ENCODE measurements at regions not wholly inside any gene's neighbourhood (a gene's known extent, or its start where the extent isn't known, plus 50 kb on each side); places are given as distances from the start of the nearest gene placed in this dataset.
A peak's percentile ranks its signal among the peaks of the same experiment; 100 is the strongest.

GRCh38 chr12:107330831-107331431 is 237.6 kb upstream of the CRY1 start:
- H3K9me3 ChIP-seq (ENCODE audit: insufficient read depth in 2 of 2, low read depth in 1 of 2, low read length in 1 of 2): no peaks in the 10 kb centered on the region
- peak; percentile 24 for FAIRE-seq

More at GRCh38 chr12:107330831-107331431, 237.6 kb upstream of the CRY1 start:
- H4K20me1 ChIP-seq (replicated peaks in 1 of 2; ENCODE audit: control insufficient read depth in 1 of 2, insufficient read depth in 2 of 2, low read length in 2 of 2): peaks cover 0 to 1% of the 10 kb centered on the region in 2 experiments
- no peak overlapping the region for H4K91ac ChIP-seq (replicated peaks; ENCODE audit: insufficient read length, low read length)
- H3K4me1 ChIP-seq (replicated peaks in 1 of 4; ENCODE audit: control insufficient read depth in 3 of 4, insufficient read depth in 4 of 4, low read length in 3 of 4): peaks cover 0 to 8% (median 5%) of the 10 kb centered on the region in 4 experiments; a peak in 6 of 7 replicates
- TF ChIP-seq NRF1 (IDR thresholded peaks at IDR 0.05; ENCODE audit: low read depth, low read length): no peak
- no peak for TF ChIP-seq RAD21 (IDR thresholded peaks at IDR 0.05 in 1 of 2, conservative IDR thresholded peaks at IDR 0.05 in 1 of 2; ENCODE audit: low read depth in 2 of 2, low read length in 2 of 2)
- TF ChIP-seq, protein P1, sequence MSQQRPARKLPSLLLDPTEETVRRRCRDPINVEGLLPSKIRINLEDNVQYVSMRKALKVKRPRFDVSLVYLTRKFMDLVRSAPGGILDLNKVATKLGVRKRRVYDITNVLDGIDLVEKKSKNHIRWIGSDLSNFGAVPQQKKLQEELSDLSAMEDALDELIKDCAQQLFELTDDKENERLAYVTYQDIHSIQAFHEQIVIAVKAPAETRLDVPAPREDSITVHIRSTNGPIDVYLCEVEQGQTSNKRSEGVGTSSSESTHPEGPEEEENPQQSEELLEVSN (IDR thresholded peaks at IDR 0.05): peak; percentile 85
- no peak for TF ChIP-seq TAF7 (optimal IDR thresholded peaks at IDR 0.05; ENCODE audit: borderline replicate concordance, low read depth, low read length)
- no peak for TF ChIP-seq TBP (IDR thresholded peaks at IDR 0.05; ENCODE audit: low read depth, low read length)
- TF ChIP-seq, protein P2, sequence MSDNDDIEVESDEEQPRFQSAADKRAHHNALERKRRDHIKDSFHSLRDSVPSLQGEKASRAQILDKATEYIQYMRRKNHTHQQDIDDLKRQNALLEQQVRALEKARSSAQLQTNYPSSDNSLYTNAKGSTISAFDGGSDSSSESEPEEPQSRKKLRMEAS (IDR thresholded peaks at IDR 0.05): peak; percentile 42; the same call in 1 of the 2 replicates
- TF ChIP-seq CEBPB (IDR thresholded peaks at IDR 0.05; ENCODE audit: low read depth, low read length): no peak
- CTCF ChIA-PET (ENCODE audit: partially characterized antibody): interaction anchor here (0.9 to 1.4 kb wide), 6 partner anchors 12 to 75 kb away, joined by 3 to 4 read pairs (median 3); no protein-coding TSS in a partner anchor
- no peaks in the 10 kb centered on the region for H3K36me3 ChIP-seq (ENCODE audit: control insufficient read depth in 2 of 4, insufficient read depth in 4 of 4, low read length in 3 of 4)
- no peak overlapping the region for H3K56ac ChIP-seq (replicated peaks; ENCODE audit: insufficient read length, low read depth, low read length)
- no peak for DNase-seq (ENCODE audit: low read depth in 1 of 2, low spot score in 2 of 2)
- 79% methylated on average over 8 of the region's 8 CpGs; no CpG with 5 or more reads in 1 of the 2 experiments for WGBS, 2 experiments (ENCODE audit: extremely low coverage in 1 of 2, insufficient coverage in 1 of 2, insufficient read length in 1 of 2, insufficient replicate concordance in 2 of 2, low coverage in 1 of 2, low lambda C conversion rate in 2 of 2, missing lambda C conversion rate in 1 of 2)
- no peak overlapping the region for H2BK20ac ChIP-seq (ENCODE audit: low read length)
- no peak overlapping the region for H3K27ac ChIP-seq (ENCODE audit: low read depth, low read length)
- no peak overlapping the region for H2AK5ac ChIP-seq (ENCODE audit: low read depth, low read length)
- H3K23me2 ChIP-seq (ENCODE audit: low read depth, low read length): no peaks in the 10 kb centered on the region
- POLR2A ChIA-PET (ENCODE audit: partially characterized antibody): interaction anchor here (1.0 to 1.7 kb wide), 3 partner anchors 9 to 12 kb away, joined by 3 to 5 read pairs (median 3); a partner anchor contains a TSS
- H3K4ac ChIP-seq (replicated peaks; ENCODE audit: insufficient read length, low read depth, low read length): no peak overlapping the region
- no peak overlapping the region for H4K8ac ChIP-seq (ENCODE audit: extremely low read depth, insufficient read depth, low read length)
- no peak overlapping the region for H3K18ac ChIP-seq (ENCODE audit: extremely low read depth, low read length)
- H3K4me2 ChIP-seq (ENCODE audit: insufficient read depth in 1 of 2, low read depth in 2 of 2, low read length in 2 of 2): no peak overlapping the region; a peak in 1 of 4 replicates
- no peak overlapping the region for H3K14ac ChIP-seq (ENCODE audit: insufficient read length)
- H3K23ac ChIP-seq (ENCODE audit: insufficient read length): no peak overlapping the region
- H3K27me3 ChIP-seq (replicated peaks in 1 of 4; ENCODE audit: control insufficient read depth in 3 of 4, extremely low read depth in 1 of 4, insufficient read depth in 3 of 4, low read length in 3 of 4): no peaks in the 10 kb centered on the region
- H3K79me2 ChIP-seq (ENCODE audit: control insufficient read depth in 1 of 2, insufficient read depth in 2 of 2, low read length in 2 of 2): no peaks in the 10 kb centered on the region
- H2BK120ac ChIP-seq (replicated peaks; ENCODE audit: low read depth, low read length): no peak overlapping the region
- no peak overlapping the region; a peak in 1 of 7 replicates for H3K9ac ChIP-seq (replicated peaks in 1 of 4; ENCODE audit: extremely low read depth in 1 of 4, low read depth in 3 of 4, low read length in 3 of 4)
- H4K5ac ChIP-seq (ENCODE audit: insufficient read length, low read depth, low read length): no peak overlapping the region
- H2AFZ ChIP-seq (ENCODE audit: low read length): no peak overlapping the region
- H3K4me3 ChIP-seq (ENCODE audit: extremely low read depth in 1 of 4, insufficient read depth in 2 of 4, low read depth in 3 of 4, low read length in 4 of 4): no peak overlapping the region
- H3K79me1 ChIP-seq (ENCODE audit: low read depth, low read length): no peaks in the 10 kb centered on the region; the same call in 1 of the 2 replicates
- H2BK12ac ChIP-seq (ENCODE audit: low read depth, low read length): no peak overlapping the region
- no peak overlapping the region for H2BK5ac ChIP-seq (ENCODE audit: low read depth, low read length)
- no peak overlapping the region for H2BK15ac ChIP-seq (ENCODE audit: low read length)

All from H1 (cell line).